WI38 (cell line): ENCODE measurements at regions not wholly inside any gene's neighbourhood (a gene's known extent, or its start where the extent isn't known, plus 50 kb on each side); places are given as distances from the start of the nearest gene placed in this dataset.
"Not testable (repeated sequence)": the region's sequence is repeated elsewhere in the genome, so short reads cannot be mapped to it uniquely, and the experiment has no call there.

Experiments used
- H3K4me3 ChIP-seq: 2 replicates; pipeline ENCODE4 v1.5.1; 2011; ENCODE audit warnings: low read depth, mild to moderate bottlenecking, control low read depth, low read length
- TF ChIP-seq, protein P1 (sequence below): IDR thresholded peaks from 2 replicates; pipeline ENCODE4 v1.5.1; 2012; ENCODE audit warnings: low read depth, mild to moderate bottlenecking, control low read depth, low read length

DNA sequence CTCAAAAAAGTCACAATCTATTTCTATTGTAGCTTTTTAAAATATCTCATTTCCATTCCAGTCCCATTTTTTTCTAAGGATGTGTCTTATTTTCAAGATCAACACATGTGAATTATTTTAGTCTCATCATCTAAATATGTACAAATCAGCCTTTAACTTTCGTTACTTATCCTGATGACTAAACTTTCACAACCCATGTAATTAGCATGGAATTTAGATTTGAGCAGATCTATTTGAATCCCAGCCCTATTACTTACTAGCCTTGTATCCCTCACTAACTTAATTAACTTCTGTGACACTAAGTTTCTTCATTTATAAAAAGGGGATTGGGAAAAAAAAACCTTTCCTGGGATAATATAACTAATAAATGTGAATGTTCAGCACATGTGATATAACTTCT is 81.1 kb downstream of the UFM1 start:
- H3K4me3 ChIP-seq, result no peak overlapping the region
- TF ChIP-seq, protein P1, sequence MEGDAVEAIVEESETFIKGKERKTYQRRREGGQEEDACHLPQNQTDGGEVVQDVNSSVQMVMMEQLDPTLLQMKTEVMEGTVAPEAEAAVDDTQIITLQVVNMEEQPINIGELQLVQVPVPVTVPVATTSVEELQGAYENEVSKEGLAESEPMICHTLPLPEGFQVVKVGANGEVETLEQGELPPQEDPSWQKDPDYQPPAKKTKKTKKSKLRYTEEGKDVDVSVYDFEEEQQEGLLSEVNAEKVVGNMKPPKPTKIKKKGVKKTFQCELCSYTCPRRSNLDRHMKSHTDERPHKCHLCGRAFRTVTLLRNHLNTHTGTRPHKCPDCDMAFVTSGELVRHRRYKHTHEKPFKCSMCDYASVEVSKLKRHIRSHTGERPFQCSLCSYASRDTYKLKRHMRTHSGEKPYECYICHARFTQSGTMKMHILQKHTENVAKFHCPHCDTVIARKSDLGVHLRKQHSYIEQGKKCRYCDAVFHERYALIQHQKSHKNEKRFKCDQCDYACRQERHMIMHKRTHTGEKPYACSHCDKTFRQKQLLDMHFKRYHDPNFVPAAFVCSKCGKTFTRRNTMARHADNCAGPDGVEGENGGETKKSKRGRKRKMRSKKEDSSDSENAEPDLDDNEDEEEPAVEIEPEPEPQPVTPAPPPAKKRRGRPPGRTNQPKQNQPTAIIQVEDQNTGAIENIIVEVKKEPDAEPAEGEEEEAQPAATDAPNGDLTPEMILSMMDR, result no peak

GRCh38 chr13:38440666-38441065 is 91.0 kb downstream of the UFM1 start:
- no peak overlapping the region for H3K4me3 ChIP-seq
- TF ChIP-seq, protein P1, result no peak

DNA sequence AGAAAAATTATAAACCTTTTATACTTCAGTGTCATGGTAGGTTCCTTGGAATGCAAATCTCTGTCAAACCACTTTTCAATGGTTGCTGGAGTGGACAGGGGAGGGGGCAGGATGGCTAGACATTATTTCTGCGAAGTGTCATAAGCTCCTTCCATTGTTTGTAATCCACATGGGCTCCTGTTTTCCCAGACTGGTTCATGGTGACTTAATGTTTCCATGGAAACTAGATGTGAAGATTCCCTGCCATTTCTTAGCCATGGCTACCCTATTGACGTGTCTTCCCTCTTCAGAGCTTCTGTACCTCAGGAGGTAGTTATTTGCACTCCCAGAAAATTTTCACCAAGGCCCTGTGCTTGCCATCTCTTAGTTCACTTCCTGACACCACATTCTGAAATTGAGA is 95.3 kb downstream of the UFM1 start:
- TF ChIP-seq, protein P1, result no peak
- H3K4me3 ChIP-seq, result no peak overlapping the region

DNA sequence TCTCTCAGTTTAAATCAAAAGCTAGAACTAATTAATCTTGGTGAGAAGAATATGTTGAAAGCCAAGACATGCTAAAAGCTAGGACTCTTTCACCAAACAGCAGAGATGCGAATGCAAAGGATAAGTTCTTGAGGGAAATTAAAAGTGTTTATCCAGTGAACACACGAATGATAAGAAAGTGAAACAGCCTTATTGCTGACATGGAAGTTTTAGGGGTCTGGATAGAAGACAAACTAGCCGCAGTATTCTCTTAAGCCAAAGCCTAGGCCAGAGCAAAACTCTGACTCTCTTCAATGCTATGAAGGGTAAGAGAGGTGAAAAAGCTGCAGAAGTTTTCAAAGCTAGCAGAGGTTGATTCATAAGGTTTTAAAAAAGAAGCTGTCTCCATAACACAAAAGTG is 103.0 kb downstream of the UFM1 start:
- no peak overlapping the region for H3K4me3 ChIP-seq
- TF ChIP-seq, protein P1, result no peak

- H3K4me3 ChIP-seq, result no peak overlapping the region
- TF ChIP-seq, protein P1, result no peak
Measured at GRCh38 chr13:38462605-38463004, 113.0 kb downstream of the UFM1 start.

- TF ChIP-seq, protein P1, result no peak
- no peak overlapping the region for H3K4me3 ChIP-seq
Measured at GRCh38 chr13:38463048-38463447, 113.4 kb downstream of the UFM1 start.

- H3K4me3 ChIP-seq, result not testable (repeated sequence)
Measured at GRCh38 chr13:38472411-38472810, 122.8 kb downstream of the UFM1 start.

DNA sequence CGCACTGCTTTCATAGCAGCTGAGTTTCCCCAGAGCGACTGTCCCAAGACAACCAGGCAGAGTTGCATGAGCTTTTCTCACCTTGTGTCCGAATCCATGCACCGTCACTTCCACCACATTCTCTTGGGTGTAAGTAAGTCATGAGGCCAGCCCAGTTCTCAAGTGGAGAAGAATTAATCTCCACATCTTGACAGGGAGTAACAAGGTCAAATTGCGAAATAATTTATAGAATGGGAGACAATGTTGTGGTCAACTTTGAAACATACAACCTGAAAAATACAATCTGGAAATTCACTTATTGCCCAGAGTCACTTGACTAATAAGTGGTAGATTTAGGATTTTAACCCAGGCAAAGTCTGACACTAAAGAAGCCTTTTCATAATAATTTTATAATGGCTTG is 123.7 kb downstream of the UFM1 start:
- TF ChIP-seq, protein P1, result no peak
- no peak overlapping the region for H3K4me3 ChIP-seq
